GM19452 (cell line): ENCODE measurements at regions not wholly inside any gene's neighbourhood (a gene's known extent, or its start where the extent isn't known, plus 50 kb on each side); places are given as distances from the start of the nearest gene placed in this dataset.
"Not testable (repeated sequence)": the region's sequence is repeated elsewhere in the genome, so short reads cannot be mapped to it uniquely, and the experiment has no call there.

Experiments used
- ATAC-seq: cut with Tn5 transposase; IDR thresholded peaks from one replicate; pipeline ENCODE4 v1.9.1; 2021; ENCODE audit not compliant: unreplicated experiment

- ATAC-seq = no peak
Observed at GRCh38 chr3:81876826-81877225, 115.4 kb upstream of the GBE1 start.

DNA sequence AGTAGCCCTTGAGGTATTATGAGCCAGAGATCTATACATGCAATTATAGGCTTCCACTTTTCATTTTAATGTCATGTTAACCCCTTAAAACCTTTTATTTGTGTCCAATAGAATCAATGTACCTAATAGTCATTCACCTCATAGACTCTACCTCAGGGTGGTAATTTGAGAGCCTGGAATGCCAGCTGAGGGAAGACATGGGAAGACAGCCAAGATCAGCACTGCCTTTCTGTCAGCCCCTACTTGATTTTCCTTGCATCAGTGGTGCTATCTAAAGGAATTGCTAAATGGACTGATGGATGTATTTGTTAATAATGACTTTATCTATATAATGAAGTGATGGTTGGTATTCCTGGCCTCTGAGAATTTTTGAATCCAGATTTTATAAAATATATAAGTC lies 113.3 kb upstream of the GBE1 start:
- no peak for ATAC-seq

GRCh38 chr3:81872566-81872965 lies 111.1 kb upstream of the GBE1 start:
- ATAC-seq = no peak

DNA sequence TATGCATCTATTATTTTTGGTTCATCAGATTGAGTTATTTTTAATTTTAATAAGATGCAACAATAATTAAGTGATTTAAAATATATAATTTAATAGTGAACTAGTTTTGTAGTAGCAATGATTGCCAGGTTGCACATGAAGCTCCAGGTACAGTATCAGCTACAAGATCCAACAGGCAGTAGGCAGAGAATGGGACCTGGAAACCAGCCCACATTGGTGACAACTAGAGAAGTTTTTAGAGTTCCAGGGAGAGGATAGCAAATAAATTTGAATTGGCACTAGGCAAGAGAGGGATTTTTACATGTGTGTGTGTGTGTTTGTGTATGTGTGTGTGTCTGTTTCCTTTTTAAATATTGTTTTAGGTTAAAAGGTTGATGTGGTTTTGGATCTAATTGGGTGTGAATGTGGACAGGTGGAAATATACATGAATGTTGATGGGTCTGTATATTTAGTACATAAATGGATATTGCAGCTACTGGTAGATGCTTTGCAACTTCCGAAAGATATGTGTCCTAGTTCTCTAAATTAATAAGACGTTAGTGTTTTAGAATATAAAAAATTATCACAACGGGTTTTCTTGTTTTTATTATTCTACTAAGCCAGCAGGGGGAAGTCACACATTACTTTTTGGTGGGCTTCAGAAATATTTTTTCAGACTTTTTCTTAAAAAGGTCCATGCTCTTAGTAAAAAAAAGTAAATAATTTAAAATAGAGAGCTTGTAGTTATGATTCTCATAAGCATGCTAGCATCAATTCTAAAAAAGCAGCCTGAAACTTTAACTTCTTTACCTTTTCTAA lies 110.1 kb upstream of the GBE1 start:
- ATAC-seq = no peak

DNA sequence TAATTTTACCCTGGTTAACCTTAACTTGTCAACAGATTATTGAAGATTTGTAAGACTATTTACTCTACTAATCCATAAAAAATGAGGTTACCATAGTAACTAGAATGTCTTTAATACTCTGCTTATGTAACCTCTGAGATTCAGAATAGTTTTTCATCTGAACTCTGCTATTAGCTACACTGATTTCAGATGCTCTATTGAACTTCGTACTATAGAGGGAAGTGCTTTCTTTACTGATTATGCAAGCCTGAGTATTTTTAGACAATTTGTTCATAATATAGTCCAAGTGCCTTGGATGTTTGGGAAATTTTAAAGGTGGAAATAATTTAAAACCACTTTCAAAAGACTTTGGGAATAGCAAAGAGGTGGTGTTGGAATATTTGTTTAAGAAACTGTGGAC lies 107.9 kb upstream of the GBE1 start:
- no peak for ATAC-seq

GRCh38 chr3:81868597-81868996 lies 107.2 kb upstream of the GBE1 start:
- ATAC-seq = no peak

GRCh38 chr3:81867875-81868274 lies 106.4 kb upstream of the GBE1 start:
- no peak for ATAC-seq

DNA sequence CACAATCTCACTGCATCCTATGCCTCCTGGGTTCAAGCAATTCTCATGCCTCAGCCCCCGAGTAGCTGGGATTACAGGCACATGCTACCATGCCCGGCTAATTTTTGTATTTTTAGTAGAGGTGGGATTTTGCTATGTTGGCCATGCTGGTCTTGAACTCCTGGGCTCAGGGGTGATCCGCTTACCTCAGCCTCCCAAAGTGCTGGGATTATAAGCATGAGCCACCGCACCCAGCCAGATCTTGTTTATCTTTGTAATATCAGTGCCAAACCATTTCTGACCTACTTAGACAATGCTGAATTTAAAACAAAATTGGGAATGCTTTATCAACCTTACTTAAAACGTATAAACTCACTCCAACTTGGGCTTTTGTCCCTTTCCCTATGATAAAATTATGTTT lies 103.7 kb upstream of the GBE1 start:
- not testable (repeated sequence) for ATAC-seq

DNA sequence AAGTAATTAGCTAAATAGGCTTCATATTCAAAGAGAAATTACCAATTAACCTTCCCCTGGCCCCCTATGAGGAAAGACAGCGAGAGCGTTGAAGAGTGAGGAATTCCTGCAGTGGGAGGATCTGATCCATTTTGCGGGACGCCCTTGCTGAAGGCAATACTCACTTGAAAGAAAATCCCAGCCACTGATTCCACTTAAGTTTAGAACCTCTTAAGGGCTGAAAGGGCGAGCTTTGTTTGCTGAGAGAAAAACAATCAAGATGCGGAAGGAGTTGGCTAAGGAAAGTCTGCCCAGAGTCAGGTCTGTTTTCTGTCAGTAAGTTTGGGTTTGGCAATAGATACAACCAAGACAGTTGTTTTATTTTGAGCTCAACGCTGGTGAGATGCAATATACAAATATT lies 102.8 kb upstream of the GBE1 start:
- ATAC-seq = no peak

GRCh38 chr3:81863756-81864155 lies 102.3 kb upstream of the GBE1 start:
- no peak for ATAC-seq

GRCh38 chr3:81861593-81861992 lies 100.1 kb upstream of the GBE1 start:
- no peak for ATAC-seq

GRCh38 chr3:81859524-81859923 lies 98.1 kb upstream of the GBE1 start:
- no peak for ATAC-seq

- no peak for ATAC-seq
Observed at GRCh38 chr3:81853431-81853830, 92.0 kb upstream of the GBE1 start.

DNA sequence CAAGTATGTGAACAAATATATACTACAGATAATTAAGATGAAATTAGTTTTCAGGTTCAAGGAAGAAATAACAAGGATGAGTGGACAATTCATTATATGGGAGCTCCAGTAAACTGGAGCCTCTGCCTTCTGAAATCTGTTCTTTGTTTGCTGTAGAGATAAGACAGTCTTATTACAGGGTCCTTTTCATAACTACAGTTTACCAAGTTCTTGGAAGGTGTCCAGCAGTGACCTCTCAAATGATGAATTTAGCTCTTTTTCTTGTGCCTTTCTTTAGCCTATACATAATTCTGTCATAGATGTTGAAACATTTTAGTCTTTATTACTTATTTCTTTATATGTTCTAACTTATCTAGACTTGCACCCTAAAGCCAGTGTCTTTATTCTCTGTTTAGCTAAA lies 89.7 kb upstream of the GBE1 start:
- ATAC-seq = no peak

GRCh38 chr3:81846988-81847387 lies 85.5 kb upstream of the GBE1 start:
- ATAC-seq = no peak

GRCh38 chr3:81841540-81841939 lies 80.1 kb upstream of the GBE1 start:
- no peak for ATAC-seq

- no peak for ATAC-seq
Observed at GRCh38 chr3:81839504-81840094, 78.2 kb upstream of the GBE1 start.

DNA sequence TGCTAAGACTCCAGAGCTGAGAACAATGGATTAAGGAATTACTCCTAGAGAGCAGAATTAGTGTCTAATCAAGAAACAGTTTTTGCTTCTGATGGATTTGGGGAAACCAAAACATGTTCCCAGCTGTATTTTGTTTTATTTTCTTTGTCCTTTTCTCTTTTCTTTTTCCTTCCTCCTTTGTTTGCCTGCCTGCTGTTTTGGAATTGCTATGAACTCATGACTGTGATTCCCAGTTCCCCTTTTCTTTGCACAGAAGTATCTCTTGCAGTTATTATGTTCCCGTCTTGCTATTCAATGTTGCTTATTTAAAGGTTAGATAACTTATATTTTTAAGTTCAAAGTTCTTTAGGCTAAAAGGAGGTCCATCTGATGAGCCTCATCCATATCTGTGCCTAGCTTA lies 77.0 kb upstream of the GBE1 start:
- no peak for ATAC-seq

DNA sequence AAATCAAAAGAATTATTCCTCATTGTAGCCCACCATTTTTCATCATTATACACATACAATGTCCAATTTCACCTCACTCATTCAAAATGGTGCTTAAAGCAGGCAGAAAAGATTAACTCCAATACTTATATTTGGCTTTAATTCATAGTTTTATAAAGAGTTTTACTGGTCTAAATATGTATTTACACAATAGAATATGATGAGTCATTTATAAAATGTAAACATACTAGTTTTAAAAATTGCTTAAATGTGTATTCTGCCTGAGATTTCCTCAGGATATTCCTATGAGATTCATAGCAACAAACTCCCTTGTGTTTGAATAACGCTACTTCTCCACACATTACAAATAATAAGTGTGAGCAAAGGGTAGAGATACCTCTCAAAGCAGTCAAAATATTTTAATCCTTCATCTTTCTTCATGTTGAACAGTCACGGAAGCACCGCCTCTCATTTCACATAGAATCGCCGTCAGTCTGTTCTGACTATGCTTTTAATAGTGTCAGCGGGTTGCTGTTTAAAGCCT lies 75.7 kb upstream of the GBE1 start:
- ATAC-seq = no peak

GRCh38 chr3:81829937-81830336 lies 68.5 kb upstream of the GBE1 start:
- ATAC-seq = no peak

- not testable (repeated sequence) for ATAC-seq
Observed at GRCh38 chr3:81829272-81829671, 67.8 kb upstream of the GBE1 start.

- ATAC-seq = peak; percentile 88
Observed at GRCh38 chr3:81823882-81824395, 62.5 kb upstream of the GBE1 start.
